ENCODE measurements at regions not wholly inside any gene's neighbourhood (a gene's known extent, or its start where the extent isn't known, plus 50 kb on each side); places are given as distances from the start of the nearest gene placed in this dataset.

DNA sequence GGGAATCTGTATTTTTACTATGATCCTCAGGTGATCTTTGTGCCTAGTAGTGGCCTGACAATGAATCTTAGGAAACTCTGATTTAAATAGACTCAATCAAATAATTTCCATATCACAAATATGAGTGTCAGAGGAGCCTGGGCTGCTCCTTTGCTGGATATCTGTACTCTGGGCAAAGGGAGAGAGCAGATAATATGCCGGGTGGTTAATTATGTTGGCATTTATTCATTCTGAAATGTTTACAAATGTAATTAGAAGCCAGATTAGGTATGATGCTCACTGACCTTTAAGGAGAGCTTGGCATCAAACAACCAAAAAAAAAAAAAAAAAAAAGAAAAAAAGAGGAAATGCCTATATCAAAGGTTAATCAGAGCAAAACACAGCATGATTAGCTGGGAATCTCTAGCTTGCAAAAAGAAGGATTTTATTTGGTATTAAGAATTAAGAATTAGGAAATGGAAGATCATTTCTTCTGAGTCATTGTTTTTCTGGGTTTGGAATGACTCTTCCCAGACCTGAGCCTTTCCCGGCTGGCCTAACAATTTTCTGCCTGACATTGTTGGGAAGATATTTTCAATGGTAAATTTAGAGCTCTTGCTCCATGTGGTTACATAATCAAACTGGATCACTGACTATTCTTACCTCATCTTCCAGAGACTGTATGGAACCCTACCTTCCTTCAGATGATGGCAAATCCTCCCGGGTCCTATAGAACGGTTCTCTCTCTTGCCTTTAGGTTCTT is 365.3 kb downstream of the REEP3 start:
- no peak for DNase-seq
- H3K4me1 ChIP-seq (ENCODE audit: low read depth): no peaks in the 10 kb centered on the region
- no peak overlapping the region for H3K4me3 ChIP-seq
- no peaks in the 10 kb centered on the region for H3K9me3 ChIP-seq
- no peaks in the 10 kb centered on the region for H3K36me3 ChIP-seq (ENCODE audit: low read depth)
- intact Hi-C loops (cut with DNase I, micrococcal nuclease): no loop called here
- ATAC-seq: no peak
- no peak for TF ChIP-seq CTCF (IDR thresholded peaks at IDR 0.05)

GRCh38 chr10:63887023-63887589 is 365.9 kb downstream of the REEP3 start:
- DNase-seq (no peak), ATAC-seq (no peak)
- intact Hi-C loops (cut with DNase I, micrococcal nuclease): no loop called here
- H3K4me3 ChIP-seq: no peak overlapping the region
- no peak for TF ChIP-seq CTCF (IDR thresholded peaks at IDR 0.05)
- H3K36me3 ChIP-seq (ENCODE audit: low read depth): no peaks in the 10 kb centered on the region
- no peaks in the 10 kb centered on the region for H3K9me3 ChIP-seq
- no peaks in the 10 kb centered on the region for H3K4me1 ChIP-seq (ENCODE audit: low read depth)

DNA sequence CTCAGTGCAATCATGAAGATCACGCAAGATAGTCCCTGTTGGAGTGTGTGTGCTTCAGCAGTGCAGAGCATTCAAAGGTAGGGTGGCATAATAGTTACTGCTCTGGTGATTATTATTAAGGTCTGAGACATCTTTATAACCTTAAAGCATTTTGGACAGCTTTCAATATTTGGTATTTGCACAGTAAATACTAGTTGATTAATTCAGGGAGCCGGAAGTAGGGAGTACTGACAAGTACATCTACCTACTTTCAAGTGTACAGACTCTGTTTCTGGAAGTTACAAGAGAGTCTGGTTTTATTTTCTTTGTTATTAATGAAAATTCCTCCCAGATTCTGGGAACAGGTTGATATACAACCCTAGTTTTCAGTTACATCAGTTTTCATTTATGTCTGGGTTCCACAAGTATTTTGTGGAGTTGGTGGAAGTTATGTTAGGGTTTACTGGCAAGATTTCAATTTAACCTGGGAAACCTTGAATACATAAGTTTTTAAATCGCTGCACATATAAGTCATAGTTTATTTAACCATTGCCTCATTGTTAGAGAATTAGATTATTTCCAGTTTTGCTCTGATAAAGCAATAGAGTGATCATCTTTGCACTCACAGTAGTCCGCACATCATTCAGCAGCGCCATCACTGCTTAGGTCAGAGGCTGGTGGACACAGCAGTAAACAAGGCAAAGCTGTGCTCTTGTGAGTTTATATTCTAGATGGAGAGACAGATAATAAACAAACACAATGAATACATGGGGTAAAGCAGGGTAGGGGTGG is 366.6 kb downstream of the REEP3 start:
- Histone ChIP-seq H3K4me3 (no peak overlapping the region), H3K36me3 (ENCODE audit: low read depth) (no peaks in the 10 kb centered on the region), H3K4me1 (ENCODE audit: low read depth) (no peaks in the 10 kb centered on the region), H3K9me3 (no peaks in the 10 kb centered on the region)
- no peak for ATAC-seq
- TF ChIP-seq CTCF (IDR thresholded peaks at IDR 0.05): no peak
- no peak for DNase-seq
- intact Hi-C loops (cut with DNase I, micrococcal nuclease): no loop called here

DNA sequence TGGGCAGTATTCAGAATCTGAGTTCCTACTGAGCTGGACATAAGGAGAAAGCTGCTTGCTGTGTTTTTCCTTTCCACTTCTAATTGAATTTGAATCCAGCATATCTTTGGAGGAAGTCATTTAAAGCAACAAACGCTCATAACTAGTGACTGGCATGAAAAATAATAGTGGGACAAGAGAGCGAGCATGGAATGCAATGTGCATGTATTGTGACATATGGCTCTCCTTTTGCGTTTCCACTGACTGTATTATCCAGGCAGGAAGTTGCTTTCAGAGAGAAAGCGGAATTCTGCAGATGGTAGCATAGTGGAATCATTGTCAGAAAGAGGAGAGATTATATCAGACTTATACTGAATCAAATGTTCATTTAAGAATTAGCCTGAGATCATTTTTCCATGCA is 368.6 kb downstream of the REEP3 start:
- intact Hi-C loops (cut with DNase I, micrococcal nuclease): no loop called here
- no peak for ATAC-seq

DNA sequence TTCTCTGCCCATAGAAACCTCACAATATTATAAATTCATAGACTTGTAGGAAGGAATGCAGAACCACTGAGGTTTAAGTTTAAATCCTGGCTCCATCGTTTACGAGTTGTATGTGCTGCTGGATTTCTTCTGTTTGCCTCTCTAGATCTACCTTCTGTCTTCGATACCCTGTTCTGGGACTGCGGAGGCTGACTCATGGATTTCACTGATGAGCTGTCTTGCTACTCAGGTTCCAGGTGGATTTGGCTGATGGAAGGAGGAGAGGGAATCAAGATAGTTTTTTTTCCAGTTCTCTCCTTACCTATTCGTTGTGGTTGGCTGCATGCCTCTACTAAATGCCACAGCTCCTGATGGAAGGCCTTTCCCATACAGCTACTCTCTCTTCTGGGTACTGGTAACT is 375.8 kb downstream of the REEP3 start:
- intact Hi-C loops (cut with DNase I, micrococcal nuclease): no loop called here

More for the DNA sequence above, 368.6 kb downstream of the REEP3 start:
- no peaks in the 10 kb centered on the region for H3K4me1 ChIP-seq (ENCODE audit: low read depth)
- no peak for DNase-seq
- no peak overlapping the region for H3K4me3 ChIP-seq
- no peak for TF ChIP-seq CTCF (IDR thresholded peaks at IDR 0.05)
- H3K9me3 ChIP-seq: no peaks in the 10 kb centered on the region
- H3K36me3 ChIP-seq (ENCODE audit: low read depth): no peaks in the 10 kb centered on the region

More for the DNA sequence above, 375.8 kb downstream of the REEP3 start:
- H3K9me3 ChIP-seq: no peaks in the 10 kb centered on the region
- no peak for DNase-seq
- no peaks in the 10 kb centered on the region for H3K4me1 ChIP-seq (ENCODE audit: low read depth)
- ATAC-seq: no peak
- TF ChIP-seq CTCF (IDR thresholded peaks at IDR 0.05): no peak
- H3K36me3 ChIP-seq (ENCODE audit: low read depth): no peaks in the 10 kb centered on the region
- H3K4me3 ChIP-seq: no peak overlapping the region
